Ovary (tissue), 7 donors: ENCODE measurements at regions not wholly inside any gene's neighbourhood (a gene's known extent, or its start where the extent isn't known, plus 50 kb on each side); places are given as distances from the start of the nearest gene placed in this dataset.

Source experiments
- DNase-seq, 5 donors: peaks; one replicate each; pipeline ENCODE4 v3.0.0-alpha.2; 2019 to 2020
- H3K27ac ChIP-seq, 2 donors: fragments of 200-600 bp; one replicate each; pipeline versions ENCODE4 v1.5.1 to v1.8.0; 2019 to 2022
- H3K27me3 ChIP-seq: fragments of 200-600 bp; one replicate; pipeline ENCODE4 v1.8.0; 2022
- H3K36me3 ChIP-seq: fragments of 200-600 bp; sonication (generic); one replicate; pipeline ENCODE4 v1.5.1; 2019
- H3K4me1 ChIP-seq: one replicate; pipeline ENCODE4 v1.8.1; 2013; ENCODE audit warnings: mild to moderate bottlenecking, moderate library complexity; ENCODE audit not compliant: insufficient read depth
- H3K4me3 ChIP-seq: fragments of 200-600 bp; sonication (generic); one replicate; pipeline ENCODE4 v1.5.1; 2017
- H3K9me3 ChIP-seq, 2 donors: fragments of 200-600 bp in 1 of 2; sonication (generic) in 1 of 2; one replicate each; pipeline versions ENCODE4 v1.5.1 to v1.8.1; 2013 to 2019; ENCODE audit warnings: mild to moderate bottlenecking in 1 of 2, moderate library complexity in 1 of 2
- CTCF ChIP-seq, 3 donors: fragments of 450-650 bp in 2 of 3; fragments of 200-600 bp in 1 of 3; IDR thresholded peaks; one replicate each; pipeline versions ENCODE4 v1.5.1 to v1.8.0; 2016 to 2022; ENCODE audit warnings: antibody characterized with exemption in 3 of 3, mild to moderate bottlenecking in 1 of 3
- EP300 ChIP-seq: sonication (generic); formaldehyde crosslinking; IDR thresholded peaks from one replicate; pipeline ENCODE4 v1.6.1; 2017; ENCODE audit warnings: antibody characterized with exemption
- POLR2A ChIP-seq: fragments of 450-650 bp; IDR thresholded peaks from one replicate; pipeline ENCODE4 v1.6.1; 2017; ENCODE audit warnings: antibody characterized with exemption, mild to moderate bottlenecking, moderate library complexity
- WGBS, 3 donors: extraction: QIAGEN DNeasy Blood & Tissue Kit in 1 of 3; methylation state at CpG; one replicate each; pipeline versions ENCODE4 v1.1.5 to v1.1.7; 2013 to 2017; 5-methylcytosine and 5-hydroxymethylcytosine counted together
- intact Hi-C, 4 donors: fragments of 100-400 bp; cut with DNase I; formaldehyde crosslinking; loops; one replicate each; pipeline versions ENCODE4 v1.11.0 to v1.15.1; 2022 to 2023
- donor health status: DM: no; HTN: no; CAD: no; lungs with moderate emphysema.
- donor health status: DM: no; HTN: no; CAD: no.
- donor health status: Bipolar disorder and iron deficiency.
- donor health status: DM: no; HTN: no; CAD: no.
- donor health status: DM: yes; HTN: yes; CAD: no.

- Histone ChIP-seq H3K4me1 (no peaks in the 10 kb centered on the region), H3K27ac (no peak overlapping the region), H3K9me3 (no peaks in the 10 kb centered on the region), H3K4me3 (no peak overlapping the region), H3K27me3 (no peaks in the 10 kb centered on the region), H3K36me3 (no peaks in the 10 kb centered on the region)
- 94 to 95% (median 94%) methylated on average over 6 of the region's 6 CpGs for WGBS, 3 donors
- TF ChIP-seq CTCF (IDR thresholded peaks at IDR 0.05) (no peak), POLR2A (no peak), EP300 (no peak)
- intact Hi-C loops = no loop called here
- DNase-seq = no peak
These were observed 697.0 kb downstream of the SORCS1 start for GRCh38 chr10:106467506-106467905.

DNA sequence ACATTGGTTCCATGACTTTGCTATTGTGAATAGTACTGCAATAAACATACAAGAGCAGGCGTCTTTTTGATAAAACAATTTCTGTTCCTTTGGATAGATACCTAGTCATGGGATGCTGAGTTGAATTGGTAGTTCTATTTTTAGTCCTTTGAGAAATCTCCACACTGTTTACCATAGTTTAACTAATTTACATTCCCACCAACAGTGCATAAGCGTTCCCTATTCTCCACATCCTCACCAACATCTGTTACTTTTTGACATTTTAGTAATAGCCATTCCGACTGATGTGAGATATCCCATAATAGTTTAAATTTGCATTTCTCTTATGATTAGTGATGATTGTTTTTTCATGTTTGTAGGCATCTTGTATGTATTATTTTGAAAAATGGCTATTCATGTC, 707.0 kb downstream of the SORCS1 start:
- H3K4me3 ChIP-seq = no peak overlapping the region
- H3K27me3 ChIP-seq = no peaks in the 10 kb centered on the region
- no peaks in the 10 kb centered on the region for H3K4me1 ChIP-seq
- no peak for TF ChIP-seq CTCF (IDR thresholded peaks at IDR 0.05)
- no peak for TF ChIP-seq EP300
- no peak for TF ChIP-seq POLR2A
- H3K36me3 ChIP-seq = no peaks in the 10 kb centered on the region
- intact Hi-C loops = no loop called here
- WGBS, 3 donors = 76 to 86% (median 83%) methylated on average over 3 of the region's 3 CpGs
- no peak for DNase-seq
- H3K27ac ChIP-seq = no peak overlapping the region
- no peaks in the 10 kb centered on the region for H3K9me3 ChIP-seq

DNA sequence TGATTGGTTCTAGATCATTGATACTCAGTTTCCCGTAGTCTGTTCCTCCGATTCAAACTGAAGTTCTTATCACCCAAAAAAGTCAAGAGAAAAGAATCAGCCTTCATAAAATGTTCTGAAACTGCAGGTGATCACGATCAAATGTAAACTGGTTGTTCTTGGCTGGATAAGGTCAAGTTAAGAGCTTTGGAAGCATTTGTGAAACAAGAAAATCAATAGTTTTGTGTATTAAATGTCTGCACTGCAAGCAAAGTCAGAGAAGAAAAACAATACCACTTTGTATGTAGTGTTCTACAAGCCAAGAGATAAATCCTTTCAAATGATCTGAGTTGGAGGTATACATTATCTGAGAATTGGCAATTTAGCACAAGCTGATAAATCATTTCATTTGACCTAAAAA, 710.3 kb downstream of the SORCS1 start:
- no peak overlapping the region for H3K27ac ChIP-seq
- intact Hi-C loops = no loop called here
- H3K4me1 ChIP-seq = no peaks in the 10 kb centered on the region
- WGBS, 3 donors = 85 to 88% (median 86%) methylated on average over 3 of the region's 3 CpGs
- no peak overlapping the region for H3K4me3 ChIP-seq
- H3K27me3 ChIP-seq = no peaks in the 10 kb centered on the region
- H3K36me3 ChIP-seq = no peaks in the 10 kb centered on the region
- TF ChIP-seq POLR2A (no peak), EP300 (no peak), CTCF (IDR thresholded peaks at IDR 0.05) (no peak)
- no peaks in the 10 kb centered on the region for H3K9me3 ChIP-seq
- DNase-seq = no peak

DNA sequence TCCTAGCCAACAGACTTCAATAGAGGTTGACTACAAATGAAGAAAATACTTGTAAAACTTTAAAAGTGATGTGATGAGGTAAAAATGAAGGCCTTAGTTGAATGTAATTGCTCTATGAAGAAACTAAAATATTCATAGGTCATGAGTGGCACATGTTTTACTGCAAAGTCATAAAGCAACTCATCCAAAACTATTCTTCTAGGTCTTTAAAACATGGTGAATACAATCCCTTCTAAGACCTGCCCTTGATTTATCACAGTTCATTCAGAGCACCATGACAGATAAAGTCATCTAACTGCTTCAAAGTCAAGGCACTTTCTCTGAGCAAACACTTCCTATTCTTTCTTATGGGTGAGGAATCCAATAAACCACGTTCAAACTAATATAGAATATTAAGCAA, 713.5 kb downstream of the SORCS1 start:
- Histone ChIP-seq H3K36me3 (no peaks in the 10 kb centered on the region), H3K4me1 (no peaks in the 10 kb centered on the region), H3K4me3 (no peak overlapping the region), H3K27me3 (no peaks in the 10 kb centered on the region), H3K9me3 (no peaks in the 10 kb centered on the region), H3K27ac (no peak overlapping the region)
- TF ChIP-seq EP300 = no peak
- no peak for TF ChIP-seq CTCF (IDR thresholded peaks at IDR 0.05)
- TF ChIP-seq POLR2A = no peak
- DNase-seq = no peak
- intact Hi-C loops = no loop called here
- WGBS, 3 donors = 65 to 84% (median 69%) methylated on average over 1 of the region's 1 CpG

GRCh38 chr10:106446920-106447319, 717.6 kb downstream of the SORCS1 start:
- Histone ChIP-seq H3K4me1 (no peaks in the 10 kb centered on the region), H3K4me3 (no peak overlapping the region), H3K27me3 (no peaks in the 10 kb centered on the region), H3K36me3 (no peaks in the 10 kb centered on the region), H3K27ac (no peak overlapping the region), H3K9me3 (no peaks in the 10 kb centered on the region)
- intact Hi-C loops = no loop called here
- DNase-seq = no peak
- TF ChIP-seq POLR2A (no peak), EP300 (no peak)
